ENCODE measurements at regions not wholly inside any gene's neighbourhood (a gene's known extent, or its start where the extent isn't known, plus 50 kb on each side); places are given as distances from the start of the nearest gene placed in this dataset.
A peak's percentile ranks its signal among the peaks of the same experiment; 100 is the strongest.

- H3K4me3 ChIP-seq (ENCODE audit: low read length), result no peak overlapping the region
- DNase-seq (ENCODE audit: low read depth), result no peak
- no peak for TF ChIP-seq CTCF (conservative IDR thresholded peaks at IDR 0.05; ENCODE audit: low read length)
These were observed 233.8 kb downstream of the MAP2K4 start for GRCh38 chr17:12254460-12254859.

DNA sequence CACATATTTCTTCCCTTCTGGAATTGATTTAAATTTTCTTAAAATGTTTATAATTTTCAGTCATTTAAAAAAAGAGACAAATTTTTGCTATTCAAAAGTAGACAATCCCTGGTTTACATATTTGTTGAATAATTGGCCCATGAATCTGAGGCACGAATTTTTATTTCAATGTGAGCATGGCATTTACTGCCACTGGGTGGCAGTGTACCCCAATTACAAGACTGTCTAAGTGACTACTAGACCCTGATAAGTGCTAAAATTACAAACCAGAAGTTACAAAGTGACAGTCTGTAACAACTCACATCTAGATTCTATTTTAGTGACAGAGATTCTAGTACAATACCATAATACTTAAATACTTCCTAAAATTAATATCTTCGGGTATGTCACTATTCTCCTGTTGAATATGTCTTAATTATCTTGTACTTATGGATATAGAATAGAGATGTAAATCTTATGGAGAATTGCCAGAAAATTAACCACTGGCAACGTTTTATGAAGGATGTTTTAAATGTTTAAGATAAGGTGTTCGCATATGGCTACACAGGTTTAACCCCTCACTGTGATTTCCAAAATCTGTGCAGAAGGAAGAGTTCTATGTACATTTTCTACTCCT lies 235.8 kb downstream of the MAP2K4 start:
- DNase-seq (ENCODE audit: low read depth), result peak; percentile 65
- peak; percentile 81 for TF ChIP-seq CTCF (conservative IDR thresholded peaks at IDR 0.05; ENCODE audit: low read length)
- H3K4me3 ChIP-seq (ENCODE audit: low read length), result no peak overlapping the region

DNA sequence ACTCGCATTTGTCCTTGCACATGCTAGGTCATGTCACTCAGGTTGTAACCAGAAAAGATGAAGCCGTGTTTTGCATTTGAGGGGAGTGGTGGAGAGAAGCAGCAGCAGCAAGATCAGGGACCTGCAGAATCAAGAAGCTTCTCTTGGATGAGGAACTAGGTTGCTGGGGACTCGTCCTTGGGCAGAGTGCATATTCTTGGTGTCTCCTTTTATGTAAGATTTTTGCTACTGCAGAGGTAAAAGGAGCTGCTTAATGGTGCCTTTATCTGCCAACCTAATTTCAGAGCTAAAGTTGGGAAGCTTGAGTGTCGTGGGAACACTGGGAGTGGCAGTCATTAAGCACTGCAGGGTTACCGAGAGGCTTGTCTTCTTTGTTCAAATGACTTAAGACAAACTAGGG lies 236.5 kb downstream of the MAP2K4 start:
- TF ChIP-seq CTCF (conservative IDR thresholded peaks at IDR 0.05; ENCODE audit: low read length), result no peak
- no peak overlapping the region for H3K4me3 ChIP-seq (ENCODE audit: low read length)
- no peak for DNase-seq (ENCODE audit: low read depth)

DNA sequence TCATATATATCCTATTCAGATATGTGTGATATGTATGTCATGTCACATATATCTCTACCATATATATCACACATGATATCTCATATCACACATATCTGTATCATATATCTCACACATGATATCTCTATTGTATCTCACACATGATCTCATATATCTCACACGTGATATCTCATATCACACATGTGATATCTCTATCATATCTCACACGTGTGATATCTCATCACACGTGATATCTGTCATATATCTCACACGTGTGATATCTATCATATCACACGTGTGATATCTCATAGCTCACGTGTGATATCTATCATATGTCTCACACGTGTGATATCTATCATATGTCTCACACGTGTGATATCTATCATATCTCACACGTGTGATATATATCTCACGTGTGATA lies 240.7 kb downstream of the MAP2K4 start:
- no peak overlapping the region for H3K4me3 ChIP-seq (ENCODE audit: low read length)
- TF ChIP-seq CTCF (conservative IDR thresholded peaks at IDR 0.05; ENCODE audit: low read length), result no peak
- DNase-seq (ENCODE audit: low read depth), result no peak

DNA sequence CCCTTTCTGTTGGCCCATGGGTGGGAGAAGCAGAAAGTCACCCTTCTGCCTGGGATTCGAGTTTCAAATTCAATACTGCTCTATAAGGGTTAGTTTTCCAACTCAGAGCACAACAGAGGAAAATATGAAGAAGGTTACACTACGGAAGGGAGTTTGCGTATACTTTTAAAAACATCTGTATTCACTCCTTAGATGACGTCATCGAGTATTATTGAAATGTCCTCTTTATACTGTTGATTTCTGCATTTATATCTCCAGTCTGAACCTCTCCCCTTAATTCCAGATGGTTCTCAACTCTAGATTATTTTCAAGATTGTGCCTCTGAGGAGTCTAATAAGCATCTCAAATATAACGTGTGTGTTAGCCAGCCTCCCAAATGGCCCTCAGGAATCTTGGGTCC lies 249.1 kb downstream of the MAP2K4 start:
- no peak for DNase-seq (ENCODE audit: low read depth)
- no peak for TF ChIP-seq CTCF (conservative IDR thresholded peaks at IDR 0.05; ENCODE audit: low read length)
- H3K4me3 ChIP-seq (ENCODE audit: low read length), result no peak overlapping the region

DNA sequence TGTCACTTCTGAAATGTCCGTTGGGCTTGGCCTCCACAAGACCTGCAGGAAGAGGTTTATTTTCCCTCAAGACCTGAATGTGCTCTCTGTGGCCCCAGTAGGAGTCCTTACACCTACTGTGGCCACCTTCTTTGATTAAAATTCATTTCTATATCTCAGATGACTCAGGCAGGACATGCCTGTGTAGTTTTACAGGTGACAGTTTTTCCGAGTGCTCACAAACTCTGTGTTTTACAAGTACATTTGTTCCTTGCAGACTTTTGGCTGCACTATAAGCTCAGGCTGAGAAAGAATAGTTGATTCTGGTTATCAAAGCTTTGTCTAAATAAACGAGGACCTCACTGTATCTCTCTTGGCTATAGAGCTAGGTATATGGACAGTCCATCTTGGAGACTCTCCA lies 257.1 kb downstream of the MAP2K4 start:
- no peak for DNase-seq (ENCODE audit: low read depth)
- H3K4me3 ChIP-seq (ENCODE audit: low read length), result no peak overlapping the region
- TF ChIP-seq CTCF (conservative IDR thresholded peaks at IDR 0.05; ENCODE audit: low read length), result no peak

GRCh38 chr17:12282056-12282455 lies 261.4 kb downstream of the MAP2K4 start:
- no peak for TF ChIP-seq CTCF (conservative IDR thresholded peaks at IDR 0.05; ENCODE audit: low read length)
- DNase-seq (ENCODE audit: low read depth), result peak; percentile 36
- no peak overlapping the region for H3K4me3 ChIP-seq (ENCODE audit: low read length)

Measured in AG10803 (cell line).